Heart right ventricle (tissue), 16 donors: ENCODE measurements at regions not wholly inside any gene's neighbourhood (a gene's known extent, or its start where the extent isn't known, plus 50 kb on each side); places are given as distances from the start of the nearest gene placed in this dataset.
"Not testable (repeated sequence)": the region's sequence is repeated elsewhere in the genome, so short reads cannot be mapped to it uniquely, and the experiment has no call there.

Experiments
- ATAC-seq, 8 donors: fragments of 200-7000 bp; cut with Tn5 transposase; one replicate each; pipeline ENCODE4 v1.9.1; 2020; ENCODE audit warnings: mild to moderate bottlenecking in 8 of 8, moderate library complexity in 8 of 8, moderate number of reproducible peaks in 1 of 8
- DNase-seq, 2 donors: peaks; one replicate each; pipeline ENCODE4 v3.0.0-alpha.2; 2020
- H3K27ac ChIP-seq, 10 donors: fragments of 200-600 bp; sonication (generic) in 2 of 10; one replicate each; pipeline versions ENCODE4 v1.5.0 to v1.8.0; 2020 to 2022; ENCODE audit warnings: mild to moderate bottlenecking in 3 of 10
- H3K27me3 ChIP-seq, 7 donors: fragments of 200-600 bp; one replicate each; pipeline ENCODE4 v1.8.0; 2021 to 2022; ENCODE audit warnings: mild to moderate bottlenecking in 2 of 7
- H3K36me3 ChIP-seq, 9 donors: fragments of 200-600 bp; sonication (generic) in 1 of 9; one replicate each; pipeline versions ENCODE4 v1.5.0 to v1.8.0; 2020 to 2022; ENCODE audit warnings: mild to moderate bottlenecking in 2 of 9
- H3K4me1 ChIP-seq, 9 donors: fragments of 200-600 bp; sonication (generic) in 1 of 9; one replicate each; pipeline versions ENCODE4 v1.5.0 to v1.8.0; 2020 to 2022; ENCODE audit warnings: mild to moderate bottlenecking in 4 of 9
- H3K4me3 ChIP-seq, 10 donors: fragments of 200-600 bp; sonication (generic) in 2 of 10; one replicate each; pipeline versions ENCODE4 v1.5.0 to v1.8.0; 2020 to 2022; ENCODE audit warnings: mild to moderate bottlenecking in 7 of 10, moderate library complexity in 2 of 10
- H3K9me3 ChIP-seq, 11 donors: fragments of 200-600 bp in 10 of 11; sonication (generic) in 2 of 11; one replicate each; pipeline versions ENCODE4 v1.5.0 to v1.8.0; 2013 to 2022; ENCODE audit warnings: mild to moderate bottlenecking in 2 of 11, control low read depth in 1 of 11, moderate library complexity in 1 of 11
- CTCF ChIP-seq, 9 donors: fragments of 200-600 bp; sonication (generic) in 2 of 9; IDR thresholded peaks; one replicate each; pipeline versions ENCODE4 v1.5.0 to v1.8.0; 2021 to 2022; ENCODE audit warnings: antibody characterized with exemption in 9 of 9, mild to moderate bottlenecking in 5 of 9, moderate library complexity in 1 of 9
- WGBS, 2 donors: extraction: QIAGEN DNeasy Blood & Tissue Kit; methylation state at CpG; one replicate each; pipeline ENCODE4 v1.1.7; 2013; ENCODE audit warnings: inconsistent platforms in 1 of 2; 5-methylcytosine and 5-hydroxymethylcytosine counted together
- intact Hi-C, 10 donors: fragments of 100-400 bp; cut with DNase I; formaldehyde crosslinking; loops; one replicate each; pipeline versions ENCODE4 v1.11.1 to v1.14.2; 2022
- donor health status: Arrhythmogenic right ventricular cardiomyopathy.
- donor health status: ischemic (EF 13 %, LVEDD 7.1; RV severe dilation, severe dysfunction).
- donor health status: healthy with polysubstance abuse.
- donor health status: DM: no; HTN: yes; CAD: no.
- donor health status: DM: no; HTN: no; CAD: no.
- donor health status: ischemic (EF 25% LVEDD 6.9; RV normal size, moderate dysfunction).
- donor health status: ischemic (EF 25% LVEDD 5.7; RV mildly dilated, moderate dysfunction).
- donor health status: healthy.
- donor health status: DM: yes; HTN: yes; CAD: no.
- donor health status: Ischemic cardiomyopathy.
- donor health status: ischemic (EF 35%, LVEDD 5.7; RV mildly dilated, moderate dysfunction).
- donor health status: nonischemic (EF 11% LVEDD 7.7; RV severe dilation, severe dysfunction).
- donor health status: DM: yes; HTN: yes; CAD: no.
- donor health status: PGD.
- donor health status: ischemic (EF 29% LVEDD 5.4; RV normal size, mild dysfunction).
- donor health status: nonischemic (EF 23%, LVEDD 6.1; RV moderate dilation, normal function).

GRCh38 chr20:47432834-47433210 is 68.9 kb upstream of the NCOA3 start:
- Histone ChIP-seq H3K36me3 (no peaks in the 10 kb centered on the region), H3K9me3 (peaks cover 0 to 8% (median 2%) of the 10 kb centered on the region in 11 donors), H3K27ac (no peak overlapping the region), H3K4me3 (no peak overlapping the region), H3K4me1 (no peaks in the 10 kb centered on the region), H3K27me3 (no peaks in the 10 kb centered on the region)
- intact Hi-C loops = no loop called here
- no peak for TF ChIP-seq CTCF (IDR thresholded peaks at IDR 0.05)
- DNase-seq (no peak), ATAC-seq (no peak)
- WGBS, 2 donors = 79% methylated on average over 3 of the region's 3 CpGs

GRCh38 chr20:47434128-47434779 is 67.4 kb upstream of the NCOA3 start:
- H3K27me3 ChIP-seq, H3K9me3 ChIP-seq, H3K27ac ChIP-seq, ATAC-seq, DNase-seq, intact Hi-C loops, H3K4me3 ChIP-seq, H3K36me3 ChIP-seq: not testable (repeated sequence)
- H3K4me1 ChIP-seq = peaks cover 0 to 11% (median 0%) of the 10 kb centered on the region in 9 donors
- WGBS, 2 donors = 93 to 94% methylated on average over 13 of the region's 13 CpGs

DNA sequence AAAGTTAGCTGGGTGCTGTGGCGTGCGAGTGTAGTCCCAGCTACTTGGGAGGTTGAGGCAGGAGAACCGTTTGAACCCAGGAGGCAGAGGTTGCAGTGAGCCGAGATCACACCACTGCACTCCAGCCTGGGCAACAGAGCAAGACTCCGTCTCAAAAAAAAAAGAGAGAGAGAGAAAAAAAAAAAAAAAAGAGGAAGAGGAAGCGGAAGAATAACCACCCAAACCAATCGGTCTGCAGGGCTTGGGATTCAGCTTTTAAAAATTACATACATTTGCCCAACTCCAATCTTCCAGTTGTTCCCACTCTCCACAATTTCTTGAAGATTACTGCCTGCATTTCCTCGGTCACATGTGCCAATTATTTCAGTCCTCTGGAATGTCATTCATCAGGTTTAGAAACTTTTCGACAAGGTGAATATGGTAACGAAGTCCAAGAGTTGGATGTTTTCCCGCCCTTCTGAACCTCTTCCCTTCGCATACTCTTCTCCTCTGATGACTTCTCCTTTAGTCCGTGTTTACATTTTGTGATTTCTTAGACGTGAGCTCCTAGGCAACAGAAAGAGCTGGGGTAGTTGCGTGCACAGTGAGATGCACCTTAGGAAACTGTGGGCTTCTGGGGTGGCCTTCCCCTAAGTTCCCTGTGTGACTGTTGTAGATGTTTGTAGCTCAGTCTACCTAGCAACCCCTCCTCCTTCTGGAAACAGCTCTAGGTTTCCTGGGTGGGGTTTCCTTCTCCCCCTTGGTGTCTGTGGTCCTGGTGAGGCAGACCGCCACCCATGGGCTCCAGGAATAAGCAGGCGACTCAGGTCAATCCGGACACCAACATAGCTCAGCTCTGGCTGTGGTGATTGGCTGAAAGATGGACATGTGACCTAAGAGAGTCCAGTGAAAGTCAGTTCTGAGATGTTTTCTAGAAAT is 63.0 kb upstream of the NCOA3 start:
- peak in 1 of 2 donors; percentile 6 for DNase-seq

GRCh38 chr20:47440857-47441773 is 60.6 kb upstream of the NCOA3 start:
- DNase-seq = no peak
- H3K36me3 ChIP-seq = no peaks in the 10 kb centered on the region
- no peaks in the 10 kb centered on the region for H3K9me3 ChIP-seq
- H3K4me3 ChIP-seq = no peak overlapping the region
- intact Hi-C loops = no loop called here
- no peak overlapping the region for H3K27ac ChIP-seq
- no peak for TF ChIP-seq CTCF (IDR thresholded peaks at IDR 0.05)
- H3K4me1 ChIP-seq = peaks cover 0 to 13% (median 0%) of the 10 kb centered on the region in 9 donors
- ATAC-seq = no peak
- WGBS, 2 donors = 61 to 65% methylated on average over 7 of the region's 7 CpGs
- no peaks in the 10 kb centered on the region for H3K27me3 ChIP-seq

More for the DNA sequence above, 63.0 kb upstream of the NCOA3 start:
- H3K4me3 ChIP-seq = no peak overlapping the region
- H3K36me3 ChIP-seq = no peaks in the 10 kb centered on the region
- WGBS, 2 donors = 66 to 75% methylated on average over 18 of the region's 18 CpGs
- peak in 6 of 8 donors; percentile 37 to 62 (median 55) for ATAC-seq
- H3K27me3 ChIP-seq = no peaks in the 10 kb centered on the region
- intact Hi-C loops = no loop called here
- H3K9me3 ChIP-seq = no peaks in the 10 kb centered on the region
- TF ChIP-seq CTCF (IDR thresholded peaks at IDR 0.05) = no peak
- H3K27ac ChIP-seq = peak overlapping the region in 1 of 10 donors; percentile 26
- peaks cover 0 to 13% (median 0%) of the 10 kb centered on the region in 9 donors for H3K4me1 ChIP-seq
